ENCODE measurements at regions not wholly inside any gene's neighbourhood (a gene's known extent, or its start where the extent isn't known, plus 50 kb on each side); places are given as distances from the start of the nearest gene placed in this dataset.

DNA sequence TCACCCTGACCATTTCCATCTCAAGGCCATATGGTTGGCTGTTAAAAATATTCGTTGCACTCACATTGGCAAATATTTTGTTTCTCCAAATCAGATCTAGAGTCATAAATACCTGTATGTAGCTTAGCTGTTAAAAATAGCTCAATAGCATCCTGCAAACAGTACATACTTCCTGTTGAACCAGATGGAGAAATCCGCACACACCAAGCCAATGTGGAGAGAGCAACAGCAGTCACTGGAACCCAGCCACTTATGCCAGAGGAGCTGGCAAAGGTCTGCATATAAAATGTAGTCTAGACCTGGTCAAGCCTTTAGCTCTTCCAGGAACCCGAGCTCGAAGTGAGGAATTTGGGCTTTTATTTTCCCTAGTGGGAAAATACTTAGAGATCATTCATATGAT lies 146.4 kb upstream of the KCNJ16 start:
- TF ChIP-seq, protein P1, sequence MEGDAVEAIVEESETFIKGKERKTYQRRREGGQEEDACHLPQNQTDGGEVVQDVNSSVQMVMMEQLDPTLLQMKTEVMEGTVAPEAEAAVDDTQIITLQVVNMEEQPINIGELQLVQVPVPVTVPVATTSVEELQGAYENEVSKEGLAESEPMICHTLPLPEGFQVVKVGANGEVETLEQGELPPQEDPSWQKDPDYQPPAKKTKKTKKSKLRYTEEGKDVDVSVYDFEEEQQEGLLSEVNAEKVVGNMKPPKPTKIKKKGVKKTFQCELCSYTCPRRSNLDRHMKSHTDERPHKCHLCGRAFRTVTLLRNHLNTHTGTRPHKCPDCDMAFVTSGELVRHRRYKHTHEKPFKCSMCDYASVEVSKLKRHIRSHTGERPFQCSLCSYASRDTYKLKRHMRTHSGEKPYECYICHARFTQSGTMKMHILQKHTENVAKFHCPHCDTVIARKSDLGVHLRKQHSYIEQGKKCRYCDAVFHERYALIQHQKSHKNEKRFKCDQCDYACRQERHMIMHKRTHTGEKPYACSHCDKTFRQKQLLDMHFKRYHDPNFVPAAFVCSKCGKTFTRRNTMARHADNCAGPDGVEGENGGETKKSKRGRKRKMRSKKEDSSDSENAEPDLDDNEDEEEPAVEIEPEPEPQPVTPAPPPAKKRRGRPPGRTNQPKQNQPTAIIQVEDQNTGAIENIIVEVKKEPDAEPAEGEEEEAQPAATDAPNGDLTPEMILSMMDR (IDR thresholded peaks at IDR 0.05), result no peak
- TF ChIP-seq POLR2A (IDR thresholded peaks at IDR 0.05), result no peak

Data from testis (tissue), 2 donors.